ENCODE measurements at regions not wholly inside any gene's neighbourhood (a gene's known extent, or its start where the extent isn't known, plus 50 kb on each side); places are given as distances from the start of the nearest gene placed in this dataset.

DNA sequence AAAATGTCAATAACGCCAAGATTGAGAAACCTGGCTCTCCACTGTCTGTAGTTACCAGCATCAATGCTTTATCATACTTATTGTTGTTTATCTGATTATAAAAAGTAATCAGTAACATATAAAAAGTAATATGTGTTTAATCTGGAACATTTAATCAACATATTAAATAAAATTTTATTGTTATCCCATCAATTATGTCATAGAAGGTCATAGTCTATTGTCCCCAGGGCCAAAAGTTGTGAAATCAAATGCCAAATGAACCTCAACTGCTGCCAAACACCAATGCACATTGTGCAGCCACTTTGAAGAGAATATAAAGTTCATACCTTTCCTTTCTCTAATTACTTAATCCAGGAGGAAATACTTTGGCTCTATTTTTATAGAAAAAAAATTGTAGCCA lies 106.6 kb downstream of the EOMES start:
- TF ChIP-seq CTCF (CRISPR knock-in tag; IDR thresholded peaks at IDR 0.05): no peak
- TF ChIP-seq ZNF549 (CRISPR knock-in tag; IDR thresholded peaks at IDR 0.05): no peak
- no peak for TF ChIP-seq ELF1 (CRISPR knock-in tag; IDR thresholded peaks at IDR 0.05)
- no peak for TF ChIP-seq RELA (CRISPR knock-in tag; IDR thresholded peaks at IDR 0.05)
- TF ChIP-seq FOXM1 (CRISPR knock-in tag; IDR thresholded peaks at IDR 0.05): no peak
- TF ChIP-seq JUND (CRISPR knock-in tag; IDR thresholded peaks at IDR 0.05): no peak
- no peak for TF ChIP-seq ATF2 (CRISPR knock-in tag; IDR thresholded peaks at IDR 0.05)
- no peak for TF ChIP-seq TAF1 (CRISPR knock-in tag; IDR thresholded peaks at IDR 0.05)
- TF ChIP-seq, protein P1, sequence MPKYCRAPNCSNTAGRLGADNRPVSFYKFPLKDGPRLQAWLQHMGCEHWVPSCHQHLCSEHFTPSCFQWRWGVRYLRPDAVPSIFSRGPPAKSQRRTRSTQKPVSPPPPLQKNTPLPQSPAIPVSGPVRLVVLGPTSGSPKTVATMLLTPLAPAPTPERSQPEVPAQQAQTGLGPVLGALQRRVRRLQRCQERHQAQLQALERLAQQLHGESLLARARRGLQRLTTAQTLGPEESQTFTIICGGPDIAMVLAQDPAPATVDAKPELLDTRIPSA (CRISPR knock-in tag; IDR thresholded peaks at IDR 0.05; ENCODE audit: borderline replicate concordance): no peak
- TF ChIP-seq HDAC2 (CRISPR knock-in tag; IDR thresholded peaks at IDR 0.05): no peak
- TF ChIP-seq RFX5 (IDR thresholded peaks at IDR 0.05; ENCODE audit: low read depth, low read length): no peak
- no peak for TF ChIP-seq ZNF782 (CRISPR knock-in tag; IDR thresholded peaks at IDR 0.05; ENCODE audit: borderline replicate concordance)
- TF ChIP-seq SUZ12 (IDR thresholded peaks at IDR 0.05; ENCODE audit: low read depth, low read length): no peak
- TF ChIP-seq, protein P2, sequence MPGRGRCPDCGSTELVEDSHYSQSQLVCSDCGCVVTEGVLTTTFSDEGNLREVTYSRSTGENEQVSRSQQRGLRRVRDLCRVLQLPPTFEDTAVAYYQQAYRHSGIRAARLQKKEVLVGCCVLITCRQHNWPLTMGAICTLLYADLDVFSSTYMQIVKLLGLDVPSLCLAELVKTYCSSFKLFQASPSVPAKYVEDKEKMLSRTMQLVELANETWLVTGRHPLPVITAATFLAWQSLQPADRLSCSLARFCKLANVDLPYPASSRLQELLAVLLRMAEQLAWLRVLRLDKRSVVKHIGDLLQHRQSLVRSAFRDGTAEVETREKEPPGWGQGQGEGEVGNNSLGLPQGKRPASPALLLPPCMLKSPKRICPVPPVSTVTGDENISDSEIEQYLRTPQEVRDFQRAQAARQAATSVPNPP (CRISPR knock-in tag; IDR thresholded peaks at IDR 0.05): no peak
